ENCODE measurements at regions not wholly inside any gene's neighbourhood (a gene's known extent, or its start where the extent isn't known, plus 50 kb on each side); places are given as distances from the start of the nearest gene placed in this dataset.

- TF ChIP-seq, protein P1, sequence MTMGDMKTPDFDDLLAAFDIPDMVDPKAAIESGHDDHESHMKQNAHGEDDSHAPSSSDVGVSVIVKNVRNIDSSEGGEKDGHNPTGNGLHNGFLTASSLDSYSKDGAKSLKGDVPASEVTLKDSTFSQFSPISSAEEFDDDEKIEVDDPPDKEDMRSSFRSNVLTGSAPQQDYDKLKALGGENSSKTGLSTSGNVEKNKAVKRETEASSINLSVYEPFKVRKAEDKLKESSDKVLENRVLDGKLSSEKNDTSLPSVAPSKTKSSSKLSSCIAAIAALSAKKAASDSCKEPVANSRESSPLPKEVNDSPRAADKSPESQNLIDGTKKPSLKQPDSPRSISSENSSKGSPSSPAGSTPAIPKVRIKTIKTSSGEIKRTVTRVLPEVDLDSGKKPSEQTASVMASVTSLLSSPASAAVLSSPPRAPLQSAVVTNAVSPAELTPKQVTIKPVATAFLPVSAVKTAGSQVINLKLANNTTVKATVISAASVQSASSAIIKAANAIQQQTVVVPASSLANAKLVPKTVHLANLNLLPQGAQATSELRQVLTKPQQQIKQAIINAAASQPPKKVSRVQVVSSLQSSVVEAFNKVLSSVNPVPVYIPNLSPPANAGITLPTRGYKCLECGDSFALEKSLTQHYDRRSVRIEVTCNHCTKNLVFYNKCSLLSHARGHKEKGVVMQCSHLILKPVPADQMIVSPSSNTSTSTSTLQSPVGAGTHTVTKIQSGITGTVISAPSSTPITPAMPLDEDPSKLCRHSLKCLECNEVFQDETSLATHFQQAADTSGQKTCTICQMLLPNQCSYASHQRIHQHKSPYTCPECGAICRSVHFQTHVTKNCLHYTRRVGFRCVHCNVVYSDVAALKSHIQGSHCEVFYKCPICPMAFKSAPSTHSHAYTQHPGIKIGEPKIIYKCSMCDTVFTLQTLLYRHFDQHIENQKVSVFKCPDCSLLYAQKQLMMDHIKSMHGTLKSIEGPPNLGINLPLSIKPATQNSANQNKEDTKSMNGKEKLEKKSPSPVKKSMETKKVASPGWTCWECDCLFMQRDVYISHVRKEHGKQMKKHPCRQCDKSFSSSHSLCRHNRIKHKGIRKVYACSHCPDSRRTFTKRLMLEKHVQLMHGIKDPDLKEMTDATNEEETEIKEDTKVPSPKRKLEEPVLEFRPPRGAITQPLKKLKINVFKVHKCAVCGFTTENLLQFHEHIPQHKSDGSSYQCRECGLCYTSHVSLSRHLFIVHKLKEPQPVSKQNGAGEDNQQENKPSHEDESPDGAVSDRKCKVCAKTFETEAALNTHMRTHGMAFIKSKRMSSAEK (CRISPR knock-in tag; IDR thresholded peaks at IDR 0.05; ENCODE audit: borderline replicate concordance): no peak
- TF ChIP-seq ZBTB21 (CRISPR knock-in tag; IDR thresholded peaks at IDR 0.05; ENCODE audit: borderline replicate concordance) (no peak), CTCF (IDR thresholded peaks at IDR 0.05) (no peak), SOX15 (CRISPR knock-in tag; IDR thresholded peaks at IDR 0.05) (no peak), IRF2 (CRISPR knock-in tag; IDR thresholded peaks at IDR 0.05; ENCODE audit: borderline replicate concordance, low read depth) (no peak), SMAD4 (CRISPR knock-in tag; IDR thresholded peaks at IDR 0.05) (no peak), ATF1 (CRISPR knock-in tag; IDR thresholded peaks at IDR 0.05) (no peak), GTF2I (CRISPR knock-in tag; conservative IDR thresholded peaks at IDR 0.05) (no peak), CREB1 (CRISPR knock-in tag; IDR thresholded peaks at IDR 0.05) (no peak), RORB (CRISPR knock-in tag; IDR thresholded peaks at IDR 0.05) (no peak), TEAD1 (CRISPR knock-in tag; IDR thresholded peaks at IDR 0.05) (no peak), FOXK1 (CRISPR knock-in tag; IDR thresholded peaks at IDR 0.05) (no peak)
- TF ChIP-seq, protein P2, sequence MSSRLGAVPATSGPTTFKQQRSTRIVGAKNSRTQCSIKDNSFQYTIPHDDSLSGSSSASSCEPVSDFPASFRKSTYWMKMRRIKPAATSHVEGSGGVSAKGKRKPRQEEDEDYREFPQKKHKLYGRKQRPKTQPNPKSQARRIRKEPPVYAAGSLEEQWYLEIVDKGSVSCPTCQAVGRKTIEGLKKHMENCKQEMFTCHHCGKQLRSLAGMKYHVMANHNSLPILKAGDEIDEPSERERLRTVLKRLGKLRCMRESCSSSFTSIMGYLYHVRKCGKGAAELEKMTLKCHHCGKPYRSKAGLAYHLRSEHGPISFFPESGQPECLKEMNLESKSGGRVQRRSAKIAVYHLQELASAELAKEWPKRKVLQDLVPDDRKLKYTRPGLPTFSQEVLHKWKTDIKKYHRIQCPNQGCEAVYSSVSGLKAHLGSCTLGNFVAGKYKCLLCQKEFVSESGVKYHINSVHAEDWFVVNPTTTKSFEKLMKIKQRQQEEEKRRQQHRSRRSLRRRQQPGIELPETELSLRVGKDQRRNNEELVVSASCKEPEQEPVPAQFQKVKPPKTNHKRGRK (CRISPR knock-in tag; IDR thresholded peaks at IDR 0.05; ENCODE audit: borderline replicate concordance): no peak
Measured at GRCh38 chr20:48469026-48469425, 358.8 kb downstream of the PREX1 start (continued).

DNA sequence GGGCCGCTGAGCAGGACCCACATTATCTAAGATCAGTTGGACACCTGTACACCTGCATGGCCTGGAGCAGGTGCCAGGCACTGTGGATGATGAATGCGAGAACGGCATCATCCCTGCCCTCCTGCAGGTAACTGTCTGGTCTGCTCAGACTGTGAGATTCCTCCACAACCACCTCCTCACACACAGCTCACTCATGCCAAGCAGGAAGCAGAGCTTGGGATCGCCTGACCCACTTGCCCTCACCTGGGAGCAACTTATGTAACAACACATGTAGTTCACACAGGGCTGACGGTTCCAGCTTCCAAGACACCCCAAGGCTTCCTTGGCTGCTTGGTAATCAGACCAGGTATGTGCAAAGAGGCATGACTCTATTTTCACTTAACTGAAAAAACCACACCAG is 359.2 kb downstream of the PREX1 start:
- peaks cover 5% of the 10 kb centered on the region for H3K36me3 Mint-ChIP-seq
- CTCF ChIA-PET: no interaction called here
- DNase-seq (ENCODE audit: low spot score): no peak
- TF ChIP-seq JAZF1 (CRISPR knock-in tag; IDR thresholded peaks at IDR 0.05) (no peak), HMGXB4 (CRISPR knock-in tag; IDR thresholded peaks at IDR 0.05) (no peak), GTF2I (CRISPR knock-in tag; conservative IDR thresholded peaks at IDR 0.05) (no peak), ATF2 (CRISPR knock-in tag; IDR thresholded peaks at IDR 0.05; ENCODE audit: borderline replicate concordance, low read depth) (no peak), SP1 (CRISPR knock-in tag; conservative IDR thresholded peaks at IDR 0.05) (no peak)
- TF ChIP-seq, protein P1 (CRISPR knock-in tag; IDR thresholded peaks at IDR 0.05; ENCODE audit: borderline replicate concordance): no peak
- TF ChIP-seq, protein P3, sequence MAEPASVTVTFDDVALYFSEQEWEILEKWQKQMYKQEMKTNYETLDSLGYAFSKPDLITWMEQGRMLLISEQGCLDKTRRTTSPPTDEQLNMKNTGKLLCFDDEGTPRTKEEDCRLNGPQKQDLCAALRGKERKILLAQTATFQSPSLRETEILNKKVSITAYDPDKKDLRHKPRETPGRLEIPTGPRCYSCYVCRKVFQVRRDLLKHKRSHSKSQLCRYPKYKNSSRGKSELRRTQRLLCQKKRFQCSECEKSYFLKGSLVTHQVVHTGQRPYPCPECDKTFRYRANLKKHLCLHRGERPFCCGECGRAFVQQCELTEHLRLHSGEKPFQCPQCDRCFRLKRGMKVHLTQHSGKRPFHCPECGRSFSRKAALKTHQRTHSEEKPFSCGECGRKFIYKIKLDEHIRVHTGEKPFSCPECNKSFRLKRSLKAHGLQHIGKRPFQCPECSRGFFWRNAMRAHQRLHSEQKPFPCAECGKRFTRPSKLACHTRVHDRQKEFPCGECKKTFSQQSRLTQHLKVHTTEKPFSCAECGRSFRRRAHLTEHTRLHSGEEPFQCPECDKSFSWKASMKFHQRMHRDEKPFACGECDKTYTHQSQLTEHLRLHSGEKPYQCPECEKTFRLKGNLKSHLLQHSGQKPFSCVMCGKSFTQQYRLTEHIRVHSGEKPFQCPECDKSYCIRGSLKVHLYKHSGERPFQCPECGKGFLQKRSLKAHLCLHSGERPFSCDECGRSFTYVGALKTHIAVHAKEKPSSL (CRISPR knock-in tag; conservative IDR thresholded peaks at IDR 0.05): no peak

More for the DNA sequence above, 359.2 kb downstream of the PREX1 start:
- Mint-ChIP-seq H3K4me3 (no peak overlapping the region), H3K9me3 (peaks cover 32% of the 10 kb centered on the region), H3K27ac (no peak overlapping the region), H3K27me3 (ENCODE audit: low read depth) (no peaks in the 10 kb centered on the region), H3K4me1 (0 out of 2 replicates have a peak, but pooled peaks cover 3% of the 10 kb centered on the region)
- POLR2A ChIA-PET: no interaction called here
- ATAC-seq: no peak
